ENCODE measurements at regions not wholly inside any gene's neighbourhood (a gene's known extent, or its start where the extent isn't known, plus 50 kb on each side); places are given as distances from the start of the nearest gene placed in this dataset.

GRCh38 chr11:88435415-88435814 is 97.9 kb upstream of the CTSC start:
- TF ChIP-seq EZH2 (IDR thresholded peaks at IDR 0.05; ENCODE audit: borderline replicate concordance, low read length) (no peak), CTCF (conservative IDR thresholded peaks at IDR 0.05 in 1 of 2, IDR thresholded peaks at IDR 0.05 in 1 of 2; ENCODE audit: extremely low read depth in 1 of 2, insufficient read depth in 1 of 2, low read depth in 1 of 2, low read length in 2 of 2) (no peak)
